SK-N-SH treated with all-trans-retinoic acid at 6 μM for 48 hours (cell line): ENCODE measurements at regions not wholly inside any gene's neighbourhood (a gene's known extent, or its start where the extent isn't known, plus 50 kb on each side); places are given as distances from the start of the nearest gene placed in this dataset.

Source experiments
- SNAI2 ChIP-seq: fragments of 250-450 bp; sonication (Bioruptor Pico); IDR thresholded peaks from 2 replicates; pipeline ENCODE4 v1.5.0; 2020; ENCODE audit warnings: mild to moderate bottlenecking, moderate library complexity
- TF ChIP-seq, protein P1 (sequence below): fragments of 250-450 bp; sonication (Bioruptor Pico); IDR thresholded peaks from 2 replicates; pipeline ENCODE4 v1.8.0; 2021; ENCODE audit warnings: low read depth, mild to moderate bottlenecking, moderate library complexity, borderline replicate concordance

DNA sequence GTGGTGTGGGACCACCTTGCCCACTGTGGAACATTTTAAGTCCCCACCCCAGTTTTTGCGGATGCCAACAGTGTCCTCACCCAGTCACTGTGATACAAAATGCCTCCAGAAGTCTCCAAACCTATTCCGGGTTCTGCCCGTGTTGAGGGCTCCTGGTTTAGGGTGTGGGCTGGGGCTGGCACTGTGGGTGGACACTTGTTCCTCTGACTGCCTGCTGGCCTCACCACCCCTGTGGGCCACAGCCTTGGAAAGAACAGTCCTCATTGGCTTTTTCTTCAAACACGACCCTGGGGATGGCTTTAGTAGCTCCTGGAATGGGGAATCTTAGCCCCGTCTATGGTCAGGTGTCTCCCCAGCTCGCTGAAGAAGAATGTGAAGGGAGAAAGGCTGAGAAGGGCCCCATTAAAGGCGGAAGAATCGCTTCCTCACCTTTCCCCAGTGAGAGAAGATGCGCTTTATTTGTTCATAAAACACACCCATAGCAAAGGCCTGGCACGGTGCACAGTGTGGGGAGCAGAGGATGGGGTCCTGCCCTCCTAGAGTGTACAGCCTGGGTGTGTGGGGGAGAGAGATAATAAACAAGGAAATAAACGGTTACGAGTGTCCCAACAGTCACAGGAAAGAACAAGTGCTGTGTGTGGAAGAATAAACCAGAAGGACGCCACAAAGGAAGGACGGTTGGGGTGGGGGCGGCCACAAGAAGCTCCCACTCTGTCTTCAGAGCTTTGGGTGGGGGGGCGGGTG lies 56.3 kb upstream of the SLC22A11 start:
- TF ChIP-seq SNAI2 (CRISPR knock-in tag), result no peak
- TF ChIP-seq, protein P1, sequence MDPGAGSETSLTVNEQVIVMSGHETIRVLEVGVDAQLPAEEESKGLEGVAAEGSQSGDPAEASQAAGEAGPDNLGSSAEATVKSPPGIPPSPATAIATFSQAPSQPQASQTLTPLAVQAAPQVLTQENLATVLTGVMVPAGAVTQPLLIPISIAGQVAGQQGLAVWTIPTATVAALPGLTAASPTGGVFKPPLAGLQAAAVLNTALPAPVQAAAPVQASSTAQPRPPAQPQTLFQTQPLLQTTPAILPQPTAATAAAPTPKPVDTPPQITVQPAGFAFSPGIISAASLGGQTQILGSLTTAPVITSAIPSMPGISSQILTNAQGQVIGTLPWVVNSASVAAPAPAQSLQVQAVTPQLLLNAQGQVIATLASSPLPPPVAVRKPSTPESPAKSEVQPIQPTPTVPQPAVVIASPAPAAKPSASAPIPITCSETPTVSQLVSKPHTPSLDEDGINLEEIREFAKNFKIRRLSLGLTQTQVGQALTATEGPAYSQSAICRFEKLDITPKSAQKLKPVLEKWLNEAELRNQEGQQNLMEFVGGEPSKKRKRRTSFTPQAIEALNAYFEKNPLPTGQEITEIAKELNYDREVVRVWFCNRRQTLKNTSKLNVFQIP (CRISPR knock-in tag), result no peak
